Panc1 (cell line): ENCODE measurements at regions not wholly inside any gene's neighbourhood (a gene's known extent, or its start where the extent isn't known, plus 50 kb on each side); places are given as distances from the start of the nearest gene placed in this dataset.

Experiments
- POLR2AphosphoS5 ChIP-seq: IDR thresholded peaks from 2 replicates; pipeline ENCODE4 v1.6.1; 2012; ENCODE audit warnings: mild to moderate bottlenecking, low read depth, low read length, moderate library complexity
- SIN3A ChIP-seq: IDR thresholded peaks from 2 replicates; pipeline ENCODE4 v1.6.1; 2012; ENCODE audit warnings: low read depth, mild to moderate bottlenecking, low read length, moderate library complexity, borderline replicate concordance; ENCODE audit not compliant: insufficient read depth
- TCF7L2 ChIP-seq: IDR thresholded peaks from 2 replicates; pipeline ENCODE4 v1.6.1; 2011; ENCODE audit warnings: mild to moderate bottlenecking, low read depth, low read length, inconsistent platforms
- TF ChIP-seq, protein P1 (sequence below): fragments of 450-650 bp; IDR thresholded peaks from 2 replicates; pipeline ENCODE4 v1.5.1; 2017; ENCODE audit warnings: mild to moderate bottlenecking

DNA sequence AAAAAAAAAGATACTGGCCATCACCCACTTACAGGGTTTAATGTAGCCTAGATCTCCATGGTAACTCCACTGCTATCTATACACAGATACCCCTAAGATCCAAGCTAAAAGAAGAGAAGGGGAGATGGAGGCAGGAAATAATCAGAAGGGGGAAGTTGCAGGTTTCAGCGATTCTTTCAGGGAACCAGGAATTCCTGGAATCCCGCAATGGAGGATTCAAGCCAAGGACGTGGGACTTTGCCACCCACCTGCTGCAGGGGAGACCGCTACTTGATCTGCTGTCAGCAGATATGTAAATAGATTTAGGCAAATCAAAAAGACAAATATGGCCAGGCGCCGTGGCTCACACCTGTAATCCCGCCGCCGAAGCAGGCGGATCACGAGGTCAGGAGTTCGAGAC, 121.1 kb downstream of the AIPL1 start:
- TF ChIP-seq, protein P1, sequence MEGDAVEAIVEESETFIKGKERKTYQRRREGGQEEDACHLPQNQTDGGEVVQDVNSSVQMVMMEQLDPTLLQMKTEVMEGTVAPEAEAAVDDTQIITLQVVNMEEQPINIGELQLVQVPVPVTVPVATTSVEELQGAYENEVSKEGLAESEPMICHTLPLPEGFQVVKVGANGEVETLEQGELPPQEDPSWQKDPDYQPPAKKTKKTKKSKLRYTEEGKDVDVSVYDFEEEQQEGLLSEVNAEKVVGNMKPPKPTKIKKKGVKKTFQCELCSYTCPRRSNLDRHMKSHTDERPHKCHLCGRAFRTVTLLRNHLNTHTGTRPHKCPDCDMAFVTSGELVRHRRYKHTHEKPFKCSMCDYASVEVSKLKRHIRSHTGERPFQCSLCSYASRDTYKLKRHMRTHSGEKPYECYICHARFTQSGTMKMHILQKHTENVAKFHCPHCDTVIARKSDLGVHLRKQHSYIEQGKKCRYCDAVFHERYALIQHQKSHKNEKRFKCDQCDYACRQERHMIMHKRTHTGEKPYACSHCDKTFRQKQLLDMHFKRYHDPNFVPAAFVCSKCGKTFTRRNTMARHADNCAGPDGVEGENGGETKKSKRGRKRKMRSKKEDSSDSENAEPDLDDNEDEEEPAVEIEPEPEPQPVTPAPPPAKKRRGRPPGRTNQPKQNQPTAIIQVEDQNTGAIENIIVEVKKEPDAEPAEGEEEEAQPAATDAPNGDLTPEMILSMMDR, result no peak
- TF ChIP-seq POLR2AphosphoS5 (no peak), TCF7L2 (no peak), SIN3A (no peak)
